Suprapubic skin (tissue), 4 donors: ENCODE measurements at regions not wholly inside any gene's neighbourhood (a gene's known extent, or its start where the extent isn't known, plus 50 kb on each side); places are given as distances from the start of the nearest gene placed in this dataset.

ENCODE experiments used
- DNase-seq, 2 donors: peaks; one replicate each; pipeline ENCODE4 v3.0.0-alpha.2; 2019; ENCODE audit warnings: low spot score in 2 of 2
- H3K27ac ChIP-seq: fragments of 200-600 bp; sonication (generic); one replicate; pipeline ENCODE4 v1.5.1; 2019
- H3K27me3 ChIP-seq: fragments of 200-600 bp; sonication (generic); one replicate; pipeline ENCODE4 v1.5.1; 2019
- H3K36me3 ChIP-seq: fragments of 200-600 bp; sonication (generic); one replicate; pipeline ENCODE4 v1.5.1; 2019
- H3K4me1 ChIP-seq: fragments of 200-600 bp; sonication (generic); one replicate; pipeline ENCODE4 v1.5.1; 2019
- H3K4me3 ChIP-seq: fragments of 200-600 bp; sonication (generic); one replicate; pipeline ENCODE4 v1.5.1; 2019; ENCODE audit warnings: mild to moderate bottlenecking
- H3K9me3 ChIP-seq: fragments of 200-600 bp; sonication (generic); one replicate; pipeline ENCODE4 v1.5.1; 2019
- CTCF ChIP-seq, 2 donors: fragments of 200-600 bp in 1 of 2; fragments of 450-650 bp in 1 of 2; sonication (generic) in 1 of 2; IDR thresholded peaks; one replicate each; pipeline ENCODE4 v1.5.1; 2016 to 2019; ENCODE audit warnings: antibody characterized with exemption in 2 of 2, mild to moderate bottlenecking in 1 of 2, moderate library complexity in 1 of 2
- EP300 ChIP-seq: sonication (generic); formaldehyde crosslinking; IDR thresholded peaks from one replicate; pipeline ENCODE4 v1.6.1; 2017; ENCODE audit warnings: antibody characterized with exemption
- POLR2A ChIP-seq, 2 donors: fragments of 450-650 bp; IDR thresholded peaks; one replicate each; pipeline ENCODE4 v1.6.1; 2017; ENCODE audit warnings: antibody characterized with exemption in 2 of 2, mild to moderate bottlenecking in 2 of 2, moderate library complexity in 2 of 2
- POLR2AphosphoS5 ChIP-seq, 3 donors: sonication (generic); formaldehyde crosslinking; IDR thresholded peaks; one replicate each; pipeline ENCODE4 v1.6.1; 2017; ENCODE audit warnings: antibody characterized with exemption in 3 of 3
- WGBS: methylation state at CpG from one replicate; pipeline ENCODE4 v1.1.5; 2018; 5-methylcytosine and 5-hydroxymethylcytosine counted together

GRCh38 chr1:177511036-177511435, 340.3 kb downstream of the BRINP2 start:
- Histone ChIP-seq H3K4me1 (no peaks in the 10 kb centered on the region), H3K9me3 (no peaks in the 10 kb centered on the region), H3K27me3 (no peaks in the 10 kb centered on the region), H3K4me3 (no peak overlapping the region), H3K27ac (no peak overlapping the region), H3K36me3 (no peaks in the 10 kb centered on the region)
- no peak for TF ChIP-seq CTCF (IDR thresholded peaks at IDR 0.05)
- no peak for TF ChIP-seq EP300
- TF ChIP-seq POLR2AphosphoS5 (IDR thresholded peaks at IDR 0.05) = no peak
- no peak for TF ChIP-seq POLR2A (IDR thresholded peaks at IDR 0.05)
- 56% methylated on average over 5 of the region's 5 CpGs for WGBS
- DNase-seq = no peak

GRCh38 chr1:177505905-177506590, 335.3 kb downstream of the BRINP2 start:
- H3K4me1 ChIP-seq = no peaks in the 10 kb centered on the region
- DNase-seq = no peak
- H3K9me3 ChIP-seq = no peaks in the 10 kb centered on the region
- H3K27ac ChIP-seq = no peak overlapping the region
- no peak overlapping the region for H3K4me3 ChIP-seq
- no peaks in the 10 kb centered on the region for H3K27me3 ChIP-seq
- 46% methylated on average over 1 of the region's 1 CpG for WGBS
- no peak for TF ChIP-seq POLR2A (IDR thresholded peaks at IDR 0.05)
- no peak for TF ChIP-seq CTCF (IDR thresholded peaks at IDR 0.05)
- TF ChIP-seq POLR2AphosphoS5 (IDR thresholded peaks at IDR 0.05) = no peak
- no peak for TF ChIP-seq EP300
- H3K36me3 ChIP-seq = no peaks in the 10 kb centered on the region

GRCh38 chr1:177495878-177496277, 325.1 kb downstream of the BRINP2 start:
- whole genome bisulfite sequencing = 91% methylated on average over 2 of the region's 2 CpGs
- no peak for DNase-seq
- TF ChIP-seq CTCF (IDR thresholded peaks at IDR 0.05) = no peak
- no peak for TF ChIP-seq POLR2AphosphoS5 (IDR thresholded peaks at IDR 0.05)
- TF ChIP-seq EP300 = no peak
- no peak for TF ChIP-seq POLR2A (IDR thresholded peaks at IDR 0.05)

GRCh38 chr1:177490786-177491185, 320.0 kb downstream of the BRINP2 start:
- WGBS = 64% methylated on average over 2 of the region's 2 CpGs
- DNase-seq = no peak
- H3K27me3 ChIP-seq = no peaks in the 10 kb centered on the region
- H3K36me3 ChIP-seq = no peaks in the 10 kb centered on the region
- H3K27ac ChIP-seq = no peak overlapping the region
- no peaks in the 10 kb centered on the region for H3K4me1 ChIP-seq
- peaks cover under 1% of the 10 kb centered on the region for H3K9me3 ChIP-seq
- TF ChIP-seq POLR2AphosphoS5 (IDR thresholded peaks at IDR 0.05) (no peak), CTCF (IDR thresholded peaks at IDR 0.05) (no peak), POLR2A (IDR thresholded peaks at IDR 0.05) (no peak), EP300 (no peak)
- H3K4me3 ChIP-seq = no peak overlapping the region

More at GRCh38 chr1:177495878-177496277, 325.1 kb downstream of the BRINP2 start:
- Histone ChIP-seq H3K27ac (no peak overlapping the region), H3K4me3 (no peak overlapping the region), H3K9me3 (peaks cover 6% of the 10 kb centered on the region), H3K36me3 (no peaks in the 10 kb centered on the region), H3K27me3 (no peaks in the 10 kb centered on the region), H3K4me1 (no peaks in the 10 kb centered on the region)

- Histone ChIP-seq H3K4me1 (no peaks in the 10 kb centered on the region), H3K4me3 (no peak overlapping the region), H3K27ac (no peak overlapping the region), H3K27me3 (no peaks in the 10 kb centered on the region), H3K36me3 (no peaks in the 10 kb centered on the region), H3K9me3 (no peaks in the 10 kb centered on the region)
- DNase-seq = no peak
- 81% methylated on average over 6 of the region's 6 CpGs for WGBS
- TF ChIP-seq EP300 (no peak), POLR2AphosphoS5 (IDR thresholded peaks at IDR 0.05) (no peak), CTCF (IDR thresholded peaks at IDR 0.05) (no peak), POLR2A (IDR thresholded peaks at IDR 0.05) (no peak)
Measured at GRCh38 chr1:177490036-177490639, 319.4 kb downstream of the BRINP2 start.
